CD4-positive, alpha-beta T cell (primary cell): ENCODE measurements at regions not wholly inside any gene's neighbourhood (a gene's known extent, or its start where the extent isn't known, plus 50 kb on each side); places are given as distances from the start of the nearest gene placed in this dataset.
A peak's percentile ranks its signal among the peaks of the same experiment; 100 is the strongest.

Experiments used
- ATAC-seq: fragments of 200-7000 bp; cut with Tn5 transposase; one replicate; pipeline ENCODE4 v1.10.0; 2022; ENCODE audit warnings: mild to moderate bottlenecking; ENCODE audit not compliant: poor library complexity
- CTCF ChIA-PET: fragments of 350-600 bp; sonication (Branson Sonifier 250); formaldehyde crosslinking; loops from one replicate; lab custom pipeline; 2021; ENCODE audit warnings: antibody characterized with exemption, inconsistent platforms; lab: Charles Lee
- POLR2A ChIA-PET: fragments of 350-600 bp; sonication (Branson Sonifier 250); formaldehyde crosslinking; loops from one replicate; lab custom pipeline; 2021; ENCODE audit warnings: antibody characterized with exemption, inconsistent platforms; lab: Charles Lee
- DNase-seq, 14 experiments: peaks; one replicate each; pipeline ENCODE4 v3.0.0-alpha.2; 2013 to 2020; ENCODE audit warnings: mixed read lengths in 2 of 14
- H3K27ac ChIP-seq, 2 donors: one replicate each; pipeline versions ENCODE4 v1.5.1 to v1.7.0; 2013; ENCODE audit warnings: low read length in 2 of 2, low read depth in 1 of 2, mild to moderate bottlenecking in 1 of 2
- H3K27me3 ChIP-seq, 2 experiments: 1 replicate in 1 of 2; 2 replicates in 1 of 2; pipeline versions ENCODE4 v1.6.1 to v1.7.0; 2013; ENCODE audit warnings: low read length in 2 of 2, control low read depth in 1 of 2, mild to moderate bottlenecking in 1 of 2, moderate library complexity in 1 of 2; ENCODE audit not compliant: insufficient read depth in 2 of 2, control insufficient read depth in 1 of 2
- H3K36me3 ChIP-seq: one replicate; pipeline ENCODE4 v1.6.1; 2013; ENCODE audit warnings: low read length, control low read depth; ENCODE audit not compliant: insufficient read depth
- H3K4me1 ChIP-seq: one replicate; pipeline ENCODE4 v1.6.1; 2013; ENCODE audit warnings: low read length, control low read depth; ENCODE audit not compliant: insufficient read depth
- H3K4me3 ChIP-seq: one replicate; pipeline ENCODE4 v1.5.1; 2013; ENCODE audit warnings: mild to moderate bottlenecking, low read length, moderate library complexity
- H3K9me3 ChIP-seq, 2 experiments: 1 replicate in 1 of 2; 2 replicates in 1 of 2; pipeline versions ENCODE4 v1.6.1 to v1.7.0; 2013; ENCODE audit warnings: low read length in 2 of 2, mild to moderate bottlenecking in 2 of 2, control low read depth in 1 of 2, moderate library complexity in 1 of 2; ENCODE audit not compliant: control insufficient read depth in 1 of 2, insufficient read depth in 1 of 2
- H3K27ac Mint-ChIP-seq: one replicate; pipeline ENCODE4 v1.8.0; 2020; ENCODE audit warnings: mixed read lengths
- H3K27me3 Mint-ChIP-seq: one replicate; pipeline ENCODE4 v1.8.0; 2021; ENCODE audit warnings: mixed read lengths
- H3K36me3 Mint-ChIP-seq: one replicate; pipeline ENCODE4 v1.8.0; 2021; ENCODE audit warnings: low read depth, mixed read lengths
- H3K4me1 Mint-ChIP-seq: one replicate; pipeline ENCODE4 v1.8.0; 2021; ENCODE audit warnings: low read depth, mixed read lengths
- H3K4me3 Mint-ChIP-seq: one replicate; pipeline ENCODE4 v1.8.0; 2020; ENCODE audit warnings: mild to moderate bottlenecking, mixed read lengths
- H3K9me3 Mint-ChIP-seq: one replicate; pipeline ENCODE4 v1.8.0; 2020; ENCODE audit warnings: mixed read lengths
- CTCF ChIP-seq: fragments of 200-600 bp; IDR thresholded peaks from one replicate; pipeline ENCODE4 v1.8.0; 2022; ENCODE audit warnings: antibody characterized with exemption, mild to moderate bottlenecking
- intact Hi-C, 2 experiments: fragments of 100-400 bp; cut with DNase I in 1 of 2; cut with micrococcal nuclease in 1 of 2; formaldehyde crosslinking; loops; one replicate each; pipeline versions ENCODE4 v1.15.1 to v1.9.0; 2023 to 2025; cut with DNase I, micrococcal nuclease

- no peak overlapping the region for H3K27ac Mint-ChIP-seq
- Histone ChIP-seq H3K9me3 (no peaks in the 10 kb centered on the region), H3K27me3 (no peaks in the 10 kb centered on the region), H3K4me1 (no peaks in the 10 kb centered on the region), H3K27ac (no peak overlapping the region), H3K36me3 (no peaks in the 10 kb centered on the region), H3K4me3 (no peak overlapping the region)
- H3K9me3 Mint-ChIP-seq, result no peaks in the 10 kb centered on the region
- no peaks in the 10 kb centered on the region for H3K27me3 Mint-ChIP-seq
- DNase-seq, result peak in 8 of 14 experiments; percentile 7 to 64 (median 27)
- ATAC-seq, result peak; percentile 39
- no peaks in the 10 kb centered on the region for H3K4me1 Mint-ChIP-seq
- intact Hi-C loops, result loop anchor here (1.0 to 10.0 kb wide), 6 partner anchors 53 to 843 kb away; no protein-coding TSS in a partner anchor
- POLR2A ChIA-PET, result interaction anchor here (1.0 to 2.3 kb wide), 2 partner anchors 117 to 259 kb away, joined by 4 to 9 read pairs; no protein-coding TSS in a partner anchor
- H3K36me3 Mint-ChIP-seq, result no peaks in the 10 kb centered on the region
- CTCF ChIA-PET, result interaction anchor here (0.6 to 2.3 kb wide), 14 partner anchors 9 to 420 kb away, joined by 3 to 26 read pairs (median 3); no protein-coding TSS in a partner anchor
- no peak overlapping the region for H3K4me3 Mint-ChIP-seq
- peak; percentile 71 for TF ChIP-seq CTCF
Measured at GRCh38 chr2:196337208-196337953, 166.0 kb upstream of the STK17B start.

- no peak for TF ChIP-seq CTCF
- Histone ChIP-seq H3K4me3 (no peak overlapping the region), H3K4me1 (no peaks in the 10 kb centered on the region), H3K9me3 (no peaks in the 10 kb centered on the region), H3K27me3 (no peaks in the 10 kb centered on the region), H3K36me3 (no peaks in the 10 kb centered on the region), H3K27ac (no peak overlapping the region)
- ChIA-PET CTCF (interaction anchor here (0.6 to 1.0 kb wide), 2 partner anchors 260 to 271 kb away, joined by 3 read pairs; no protein-coding TSS in a partner anchor), POLR2A (interaction anchor here (0.6 kb wide), 1 partner anchor 172 kb away, joined by 3 read pairs; no protein-coding TSS in a partner anchor)
- ATAC-seq, result no peak
- no peaks in the 10 kb centered on the region for H3K27me3 Mint-ChIP-seq
- no peak overlapping the region for H3K27ac Mint-ChIP-seq
- H3K9me3 Mint-ChIP-seq, result no peaks in the 10 kb centered on the region
- intact Hi-C loops, result loop anchor here (5.0 to 10.0 kb wide), 4 partner anchors 54 to 844 kb away; no protein-coding TSS in a partner anchor
- no peak for DNase-seq
- no peak overlapping the region for H3K4me3 Mint-ChIP-seq
- H3K36me3 Mint-ChIP-seq, result no peaks in the 10 kb centered on the region
- H3K4me1 Mint-ChIP-seq, result no peaks in the 10 kb centered on the region
Measured at GRCh38 chr2:196338440-196338839, 167.1 kb upstream of the STK17B start.

GRCh38 chr2:196341277-196341841, 170.0 kb upstream of the STK17B start:
- no peaks in the 10 kb centered on the region for H3K4me1 Mint-ChIP-seq
- intact Hi-C loops, result no loop called here
- no peaks in the 10 kb centered on the region for H3K9me3 Mint-ChIP-seq
- Histone ChIP-seq H3K27me3 (no peaks in the 10 kb centered on the region), H3K27ac (no peak overlapping the region), H3K9me3 (no peaks in the 10 kb centered on the region), H3K4me1 (no peaks in the 10 kb centered on the region), H3K4me3 (no peak overlapping the region), H3K36me3 (no peaks in the 10 kb centered on the region)
- no peaks in the 10 kb centered on the region for H3K36me3 Mint-ChIP-seq
- DNase-seq (no peak), ATAC-seq (no peak)
- ChIA-PET POLR2A (no interaction called here), CTCF (no interaction called here)
- TF ChIP-seq CTCF, result no peak
- H3K4me3 Mint-ChIP-seq, result no peak overlapping the region
- H3K27me3 Mint-ChIP-seq, result no peaks in the 10 kb centered on the region
- no peak overlapping the region for H3K27ac Mint-ChIP-seq
